Stimulated activated CD4-positive, alpha-beta T cell treated with anti-CD3 and anti-CD28 coated beads, TNF-alpha, amount 100 ng/mL, for 24 hours (primary cell): ENCODE measurements at regions not wholly inside any gene's neighbourhood (a gene's known extent, or its start where the extent isn't known, plus 50 kb on each side); places are given as distances from the start of the nearest gene placed in this dataset.
"Not testable (repeated sequence)": the region's sequence is repeated elsewhere in the genome, so short reads cannot be mapped to it uniquely, and the experiment has no call there.

Source experiments
- DNase-seq, 3 experiments: peaks; one replicate each; pipeline ENCODE4 v3.0.0-alpha.2; 2020; ENCODE audit warnings: low read depth in 3 of 3

DNA sequence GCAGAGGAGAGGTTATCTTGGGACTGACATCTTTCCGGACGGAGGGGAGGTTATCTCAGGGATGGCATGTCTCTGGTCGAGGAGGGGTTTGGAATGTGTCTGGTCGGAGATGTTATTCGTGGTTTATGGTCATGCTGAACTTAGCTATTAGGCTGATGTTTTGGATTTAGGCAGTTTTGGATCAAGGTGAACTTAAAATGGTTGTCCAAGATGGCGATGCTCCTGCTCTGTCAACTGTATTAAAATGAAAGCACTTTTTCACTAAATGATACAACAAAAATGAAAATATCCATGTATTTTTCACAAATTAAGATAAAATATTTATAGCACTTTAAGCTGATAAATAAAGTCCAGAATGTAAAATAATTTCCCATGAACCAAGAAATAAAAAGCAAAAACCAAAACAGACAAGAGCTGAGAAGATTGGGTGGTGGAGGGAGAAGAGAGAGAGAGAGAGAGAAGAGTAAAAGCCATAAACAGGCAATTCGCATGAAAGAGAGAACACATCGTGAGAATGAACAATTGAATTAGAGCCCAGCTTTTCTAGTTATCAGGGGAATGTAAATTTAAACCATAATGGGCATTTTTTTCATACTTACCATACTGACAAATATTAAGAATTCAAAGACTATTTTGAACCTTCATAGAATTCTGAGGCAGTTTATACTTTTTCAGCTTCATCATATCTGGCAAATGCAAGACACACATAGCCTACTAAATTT lies 2236.0 kb upstream of the AGA start:
- no peak for DNase-seq

- DNase-seq, result not testable (repeated sequence)
These were observed 2241.4 kb upstream of the AGA start for GRCh38 chr4:179683661-179684060.

- DNase-seq, result no peak
These were observed 2250.0 kb upstream of the AGA start for GRCh38 chr4:179692222-179692621.

DNA sequence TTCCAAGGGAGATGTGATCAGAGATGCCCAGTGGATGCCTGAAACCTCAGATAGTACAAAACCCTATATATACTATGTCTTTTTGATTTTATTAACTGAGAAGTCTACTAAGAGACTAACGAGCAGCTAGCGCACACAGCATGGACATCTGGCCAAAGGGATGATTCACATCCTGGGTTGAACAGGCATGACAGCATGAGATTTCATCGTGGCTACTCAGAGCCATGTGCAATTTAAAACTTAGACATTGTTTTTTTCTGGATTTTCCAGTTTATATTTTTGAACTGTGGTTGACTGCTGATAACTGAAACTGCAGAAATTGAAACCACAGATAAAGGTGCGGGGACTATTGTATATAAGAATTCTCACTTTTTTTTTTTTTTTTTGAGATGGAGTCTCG lies 2252.9 kb upstream of the AGA start:
- no peak for DNase-seq

DNA sequence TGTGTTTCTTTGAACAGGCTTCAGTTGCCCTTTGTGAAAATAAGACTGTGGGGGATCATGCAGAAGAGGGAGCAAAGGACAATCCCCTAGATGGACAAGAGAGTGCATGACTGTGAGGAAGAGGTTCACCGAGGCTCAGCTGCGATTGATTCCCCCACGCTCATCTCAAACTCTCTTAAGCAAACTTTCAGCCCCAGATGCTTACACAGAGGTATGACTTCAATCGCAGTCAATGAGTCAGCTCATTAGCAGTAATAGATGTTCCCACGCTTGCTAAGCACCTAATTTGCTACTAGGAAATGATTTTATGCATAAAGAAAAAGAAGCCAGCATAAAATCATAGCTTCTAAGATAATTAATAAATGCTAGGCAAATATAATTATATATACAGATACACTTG lies 2256.1 kb upstream of the AGA start:
- DNase-seq, result no peak

DNA sequence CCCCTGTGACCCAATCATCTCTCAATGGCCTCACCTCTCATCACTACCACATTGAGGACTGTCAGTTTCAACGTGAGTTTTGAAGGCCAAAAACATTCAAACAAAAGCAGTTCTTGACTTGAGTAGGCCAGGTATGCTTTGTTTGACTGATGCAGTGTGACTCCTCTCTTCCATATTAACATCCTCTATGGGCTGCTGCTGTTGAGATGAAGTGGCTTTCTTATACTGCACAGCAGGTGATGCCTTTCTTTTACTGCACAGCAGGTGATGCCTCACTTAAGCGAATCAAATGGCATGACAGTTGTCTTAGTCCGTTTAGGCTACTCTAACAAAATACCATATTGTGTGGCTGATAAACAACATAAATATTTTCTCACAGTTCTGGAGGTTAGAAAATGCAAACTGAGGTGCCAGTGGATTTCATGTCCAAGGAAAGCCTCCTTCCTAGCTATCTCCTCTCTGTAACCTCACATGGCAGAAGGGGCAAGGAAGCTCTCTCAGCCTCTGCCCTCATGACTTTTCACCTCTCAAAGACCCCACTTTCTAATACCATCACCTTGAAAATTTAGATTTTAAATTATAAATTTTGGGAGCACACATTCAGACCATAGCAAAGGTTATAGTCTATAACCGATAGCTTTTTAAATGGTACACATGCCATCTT lies 2267.9 kb upstream of the AGA start:
- no peak for DNase-seq

DNA sequence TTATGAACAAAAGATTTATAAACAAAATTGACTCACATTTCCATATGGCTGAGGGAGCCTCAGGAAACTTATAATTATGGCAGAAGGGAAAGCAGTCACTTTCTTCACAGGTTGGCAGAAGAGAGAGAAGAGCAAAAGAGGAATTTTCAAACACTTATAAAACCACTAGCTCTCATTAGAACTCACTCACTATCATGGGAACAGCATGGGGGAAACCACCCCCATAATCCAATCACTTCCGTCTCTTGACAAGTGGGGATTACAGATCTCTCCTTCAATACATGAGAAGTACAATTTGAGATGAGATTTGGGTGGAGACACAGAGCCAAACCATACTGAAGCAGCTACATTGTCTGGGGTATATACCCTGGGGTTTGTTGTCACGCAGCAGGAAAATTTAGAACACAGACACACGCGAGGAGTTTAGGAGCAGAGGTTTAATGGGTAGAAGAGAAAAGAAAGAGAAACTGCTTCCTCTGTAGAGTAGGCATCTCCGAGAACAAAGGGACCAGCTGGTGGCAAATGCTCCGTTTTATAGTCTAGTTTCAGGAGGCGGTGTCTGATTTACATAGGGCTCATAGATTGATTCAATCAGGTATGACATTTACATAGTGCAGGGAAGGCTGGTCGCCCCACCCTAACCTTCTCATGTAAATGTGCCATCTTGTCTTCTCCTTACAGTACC lies 2277.7 kb upstream of the AGA start:
- DNase-seq, result no peak

- DNase-seq, result not testable (repeated sequence)
These were observed 2284.3 kb upstream of the AGA start for GRCh38 chr4:179726491-179726890.

GRCh38 chr4:179728305-179728704 lies 2286.1 kb upstream of the AGA start:
- DNase-seq, result no peak

DNA sequence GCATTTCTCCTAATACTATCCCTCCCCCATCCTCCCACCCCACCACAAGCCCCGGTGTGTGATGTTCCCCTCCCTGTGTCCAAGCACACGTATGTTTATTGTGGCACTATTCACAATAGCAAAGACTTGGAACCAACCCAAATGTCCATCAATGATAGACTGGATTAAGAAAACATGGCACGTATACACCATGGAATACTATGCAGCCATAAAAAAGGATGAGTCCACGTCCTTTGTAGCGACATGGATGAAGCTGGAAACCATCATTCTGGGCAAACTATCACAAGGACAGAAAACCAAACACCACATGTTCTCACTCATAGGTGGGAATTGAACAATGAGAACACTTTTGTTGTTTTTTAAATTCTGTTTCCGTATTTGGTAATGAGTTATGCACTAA lies 2294.6 kb upstream of the AGA start:
- DNase-seq, result not testable (repeated sequence)

DNA sequence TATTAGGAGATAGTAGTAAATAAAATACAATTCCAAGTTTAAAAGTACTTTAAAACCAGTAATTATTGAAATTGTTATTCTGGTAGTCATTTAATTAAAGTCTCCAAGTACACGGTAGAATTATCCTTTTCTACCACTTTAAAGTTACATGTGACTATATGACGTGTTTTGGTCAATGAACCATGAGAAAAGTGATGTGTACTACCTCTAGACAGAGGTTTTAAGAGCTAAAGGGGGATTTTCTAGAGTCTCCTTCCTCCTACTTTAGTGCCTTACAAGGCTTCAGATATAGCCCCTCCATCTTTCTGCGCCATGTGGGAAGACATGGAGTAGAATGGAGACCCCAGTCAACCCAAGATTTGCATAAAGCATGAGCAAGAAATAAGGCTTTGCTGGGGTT lies 2296.6 kb upstream of the AGA start:
- no peak for DNase-seq

DNA sequence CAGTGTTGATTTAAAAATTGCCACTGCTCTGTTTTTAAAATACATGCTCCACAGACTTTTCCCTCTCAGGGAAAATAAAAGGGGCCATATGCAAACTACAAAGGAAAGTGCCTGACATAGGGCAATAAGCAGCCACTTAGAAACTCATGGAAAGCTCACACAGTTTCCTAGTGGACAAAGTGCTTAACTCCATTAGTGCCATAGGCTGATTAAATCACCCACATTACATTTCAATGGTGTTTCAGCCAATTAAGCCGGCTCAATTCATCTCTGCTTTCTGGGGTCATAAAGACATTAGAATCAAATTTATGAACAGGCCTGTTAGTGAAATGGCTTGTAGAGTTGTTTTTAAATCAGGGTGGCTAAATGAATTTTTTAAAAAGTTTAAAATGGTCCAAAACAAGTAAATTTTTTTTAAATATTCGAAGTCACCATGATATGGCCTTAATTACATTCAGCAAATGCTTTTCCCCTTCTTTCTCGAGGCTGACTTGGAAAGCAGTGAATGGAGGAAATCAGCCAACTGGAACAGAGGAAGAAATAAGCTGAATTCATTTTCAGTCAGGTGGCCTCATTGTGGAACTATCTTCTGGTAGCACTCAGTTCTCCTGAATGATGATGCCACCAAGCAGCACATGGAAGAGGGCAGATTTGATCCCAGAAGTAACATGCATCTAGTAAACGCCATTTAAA lies 2305.1 kb upstream of the AGA start:
- DNase-seq, result no peak

GRCh38 chr4:179748837-179749236 lies 2306.6 kb upstream of the AGA start:
- DNase-seq, result no peak

GRCh38 chr4:179750374-179750773 lies 2308.1 kb upstream of the AGA start:
- no peak for DNase-seq

DNA sequence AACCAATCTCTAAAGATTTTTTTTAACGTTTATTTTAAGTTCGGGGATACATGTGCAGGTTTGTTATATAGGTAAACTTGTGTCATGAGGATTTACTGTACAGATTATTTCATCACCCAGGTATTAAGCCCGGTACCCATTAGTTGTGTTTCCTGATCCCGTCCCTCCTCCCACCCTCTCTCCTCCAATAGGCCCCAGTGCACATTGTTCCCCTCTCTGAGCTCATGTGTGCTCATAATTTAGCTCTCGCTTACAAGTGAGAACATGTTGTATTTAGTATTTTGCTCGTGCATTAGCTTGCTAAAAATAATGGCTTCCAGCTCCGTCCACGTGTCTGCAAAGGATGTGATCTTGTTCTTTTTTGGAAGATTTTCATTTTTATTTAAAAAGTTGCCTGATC lies 2309.4 kb upstream of the AGA start:
- DNase-seq, result no peak

DNA sequence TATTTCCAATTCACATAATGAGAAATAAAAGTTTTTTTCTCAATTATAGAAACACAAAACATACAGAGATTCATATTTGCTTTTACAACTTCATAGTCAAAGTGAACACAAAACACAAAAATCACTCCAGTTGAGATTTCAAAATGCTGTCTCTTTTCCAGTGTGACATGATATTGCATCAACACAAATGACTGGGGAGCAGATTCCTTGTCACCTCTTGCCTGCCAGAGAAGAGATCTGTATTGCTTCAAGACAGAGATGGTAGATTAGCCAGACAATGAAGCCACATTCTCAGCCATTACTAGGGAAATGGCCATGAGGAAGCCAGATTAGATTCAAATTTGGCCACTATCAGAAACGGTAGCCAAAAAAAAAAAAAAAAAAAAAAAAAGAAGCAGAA lies 2313.1 kb upstream of the AGA start:
- DNase-seq, result no peak

DNA sequence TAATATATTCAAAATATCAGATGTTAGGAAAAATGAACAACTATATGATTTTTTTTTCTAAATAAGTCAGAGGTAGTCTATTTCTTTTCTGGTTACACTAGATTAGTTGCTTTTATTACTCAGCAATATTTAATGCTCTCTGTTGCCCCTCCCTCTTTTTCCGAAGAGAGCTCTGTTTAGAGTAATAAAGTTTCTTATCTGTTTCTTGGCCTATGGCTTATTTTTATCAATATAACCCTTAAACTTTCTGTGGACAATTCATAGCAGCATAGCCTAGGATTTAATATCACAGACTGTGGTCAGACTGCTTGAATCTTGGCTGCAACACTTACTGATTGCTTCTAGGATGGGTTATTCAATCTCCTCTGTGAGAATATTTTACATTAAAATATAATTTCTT lies 2315.4 kb upstream of the AGA start:
- no peak for DNase-seq

- no peak for DNase-seq
These were observed 2320.6 kb upstream of the AGA start for GRCh38 chr4:179762840-179763239.

- DNase-seq, result no peak
These were observed 2324.7 kb upstream of the AGA start for GRCh38 chr4:179766938-179767337.

DNA sequence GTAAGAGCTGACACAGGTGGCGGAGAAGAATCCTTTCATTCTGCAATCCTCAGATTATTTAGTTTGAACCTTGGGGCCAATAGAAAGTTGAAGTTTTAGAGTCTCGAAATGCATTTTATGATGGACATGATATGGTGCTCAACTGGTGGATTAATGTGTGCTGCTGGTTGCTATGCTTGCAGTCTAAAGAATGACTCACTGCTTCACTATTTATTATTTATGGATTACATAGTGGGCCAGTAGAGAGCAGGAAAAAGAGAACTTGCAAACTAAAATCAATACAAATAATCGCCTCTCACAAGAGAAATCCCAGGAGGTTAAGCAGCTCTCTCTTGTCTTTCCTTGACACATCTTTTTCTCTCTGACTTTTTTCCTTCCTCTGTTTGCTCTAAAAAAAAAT lies 2326.8 kb upstream of the AGA start:
- no peak for DNase-seq

DNA sequence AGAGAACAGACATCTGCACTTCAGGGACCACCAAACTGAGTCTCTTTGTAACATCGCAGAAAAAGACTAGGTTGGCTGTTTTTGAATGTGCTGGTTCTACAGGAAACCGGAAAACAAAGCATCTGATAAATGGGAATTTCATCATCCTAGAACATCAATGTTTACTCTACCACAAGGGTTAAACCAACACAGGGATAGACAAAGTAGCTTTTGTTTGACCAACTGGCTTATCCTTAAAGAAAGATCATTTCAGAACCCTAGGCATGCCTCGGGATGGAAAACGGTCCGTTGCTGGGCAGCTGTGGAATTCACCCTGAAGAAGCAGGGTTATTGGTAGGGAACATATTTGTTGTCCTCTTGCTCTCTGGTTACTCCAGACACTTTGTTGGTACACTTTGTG lies 2355.5 kb upstream of the AGA start:
- no peak for DNase-seq

DNA sequence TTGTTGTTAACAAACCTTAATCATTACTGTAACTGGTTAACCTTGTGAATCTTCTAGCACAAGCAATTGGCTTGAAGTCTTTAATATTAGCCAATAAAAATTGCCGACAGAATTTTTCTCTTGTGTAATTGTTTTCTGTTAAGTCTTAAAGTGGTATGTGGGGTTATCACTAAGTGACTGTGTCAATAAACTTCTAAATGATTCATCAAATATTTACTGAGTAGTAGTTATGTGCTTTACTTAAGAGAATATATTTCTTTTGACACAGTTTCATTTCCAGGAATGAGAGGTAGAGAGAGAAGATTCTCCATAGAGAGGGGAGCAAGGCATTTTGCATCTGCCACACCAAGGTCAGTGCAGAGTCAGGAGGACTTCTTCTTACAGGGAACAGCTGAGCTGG lies 2361.6 kb upstream of the AGA start:
- DNase-seq, result no peak

GRCh38 chr4:179804440-179804839 lies 2362.2 kb upstream of the AGA start:
- no peak for DNase-seq
